ENCODE measurements at regions not wholly inside any gene's neighbourhood (a gene's known extent, or its start where the extent isn't known, plus 50 kb on each side); places are given as distances from the start of the nearest gene placed in this dataset.
"Not testable (repeated sequence)": the region's sequence is repeated elsewhere in the genome, so short reads cannot be mapped to it uniquely, and the experiment has no call there.

GRCh38 chr15:20102209-20102608 is 439.4 kb downstream of the GOLGA6L6 start:
- TF ChIP-seq POLR2A, CTCF (IDR thresholded peaks at IDR 0.05): not testable (repeated sequence)
